Keratinocyte (primary cell): ENCODE measurements at regions not wholly inside any gene's neighbourhood (a gene's known extent, or its start where the extent isn't known, plus 50 kb on each side); places are given as distances from the start of the nearest gene placed in this dataset.

ENCODE experiments used
- DNase-seq: peaks from one replicate; pipeline ENCODE4 v3.0.0-alpha.2; 2011; ENCODE audit warnings: low read depth, missing footprints, low spot score
- FAIRE-seq: peaks from 2 replicates; lab custom pipeline; 2011; peaks lifted over from hg19 to GRCh38; lab: Jason Lieb, UNC
- H2AFZ ChIP-seq: 2 replicates; pipeline ENCODE4 v1.6.0; 2012; ENCODE audit warnings: low read length, control low read depth, inconsistent platforms; ENCODE audit not compliant: control insufficient read depth
- H3K27ac ChIP-seq: 2 replicates; pipeline ENCODE4 v1.5.1; 2011; ENCODE audit warnings: low read length; ENCODE audit not compliant: control insufficient read depth, insufficient read depth
- H3K27me3 ChIP-seq: 3 replicates; pipeline ENCODE4 v1.6.0; 2011; ENCODE audit warnings: low read length; ENCODE audit not compliant: control insufficient read depth, insufficient read depth; ENCODE audit errors: extremely low read depth
- H3K36me3 ChIP-seq, 2 experiments: 2 replicates in 1 of 2; 3 replicates in 1 of 2; pipeline ENCODE4 v1.5.1; 2011; ENCODE audit warnings: low read length in 2 of 2, mild to moderate bottlenecking in 1 of 2; ENCODE audit not compliant: control insufficient read depth in 2 of 2, insufficient read depth in 2 of 2; ENCODE audit errors: extremely low read depth in 1 of 2
- H3K4me1 ChIP-seq: 3 replicates; pipeline ENCODE4 v1.5.1; 2011; ENCODE audit warnings: low read length; ENCODE audit not compliant: control insufficient read depth, insufficient read depth; ENCODE audit errors: extremely low read depth
- H3K4me2 ChIP-seq: 3 replicates; pipeline ENCODE4 v1.6.0; 2011; ENCODE audit warnings: low read depth, low read length; ENCODE audit not compliant: control insufficient read depth, insufficient read depth; ENCODE audit errors: extremely low read depth
- H3K4me3 ChIP-seq, 3 experiments: fragments of 200-600 bp in 1 of 3; sonication (generic) in 1 of 3; 2 replicates in 2 of 3; 3 replicates in 1 of 3; pipeline ENCODE4 v1.5.1; 2011 to 2016; ENCODE audit warnings: low read length in 3 of 3, mild to moderate bottlenecking in 3 of 3, control low read depth in 2 of 3, inconsistent platforms in 1 of 3, low read depth in 1 of 3, mixed read lengths in 1 of 3, mixed run types in 1 of 3, moderate library complexity in 1 of 3; ENCODE audit not compliant: control insufficient read depth in 2 of 3, insufficient read depth in 2 of 3; ENCODE audit errors: extremely low read depth in 1 of 3
- H3K79me2 ChIP-seq: 2 replicates; pipeline ENCODE4 v1.6.0; 2012; ENCODE audit warnings: low read length; ENCODE audit not compliant: control insufficient read depth, insufficient read depth
- H3K9ac ChIP-seq: 3 replicates; pipeline ENCODE4 v1.6.0; 2011; ENCODE audit warnings: low read length; ENCODE audit not compliant: control insufficient read depth, insufficient read depth; ENCODE audit errors: extremely low read depth
- H3K9me1 ChIP-seq: 3 replicates; pipeline ENCODE4 v1.6.0; 2011; ENCODE audit warnings: low read length; ENCODE audit not compliant: control insufficient read depth, insufficient read depth; ENCODE audit errors: extremely low read depth
- H3K9me3 ChIP-seq: 2 replicates; pipeline ENCODE4 v1.5.1; 2012; ENCODE audit warnings: low read depth, low read length; ENCODE audit not compliant: control insufficient read depth
- H4K20me1 ChIP-seq: 3 replicates; pipeline ENCODE4 v1.6.0; 2011; ENCODE audit warnings: low read length; ENCODE audit not compliant: control insufficient read depth, insufficient read depth; ENCODE audit errors: extremely low read depth
- EZH2 ChIP-seq: IDR thresholded peaks from one replicate; pipeline ENCODE4 v1.6.1; 2012; ENCODE audit warnings: inconsistent platforms, mild to moderate bottlenecking, low read length, moderate library complexity
- dilution Hi-C: fragments of 300-500 bp; cut with MboI; formaldehyde crosslinking; loops from one replicate; pipeline ENCODE4 v1.7.0; 2020; ENCODE audit warnings: low sequenced_read_pairs; ENCODE audit not compliant: extremely low pct_ligation_motif_present
- TF ChIP-seq, protein P1 (sequence below), 3 experiments: IDR thresholded peaks in 1 of 3; conservative IDR thresholded peaks in 1 of 3; optimal IDR thresholded peaks in 1 of 3; 2 replicates in 2 of 3; 3 replicates in 1 of 3; pipeline versions ENCODE3 to v1.5.1; 2011; ENCODE audit warnings: low read length in 3 of 3, mild to moderate bottlenecking in 3 of 3, moderate library complexity in 2 of 3, control low read depth in 1 of 3, inconsistent platforms in 1 of 3; ENCODE audit not compliant: insufficient read depth in 2 of 3; ENCODE audit errors: extremely low read depth in 1 of 3

DNA sequence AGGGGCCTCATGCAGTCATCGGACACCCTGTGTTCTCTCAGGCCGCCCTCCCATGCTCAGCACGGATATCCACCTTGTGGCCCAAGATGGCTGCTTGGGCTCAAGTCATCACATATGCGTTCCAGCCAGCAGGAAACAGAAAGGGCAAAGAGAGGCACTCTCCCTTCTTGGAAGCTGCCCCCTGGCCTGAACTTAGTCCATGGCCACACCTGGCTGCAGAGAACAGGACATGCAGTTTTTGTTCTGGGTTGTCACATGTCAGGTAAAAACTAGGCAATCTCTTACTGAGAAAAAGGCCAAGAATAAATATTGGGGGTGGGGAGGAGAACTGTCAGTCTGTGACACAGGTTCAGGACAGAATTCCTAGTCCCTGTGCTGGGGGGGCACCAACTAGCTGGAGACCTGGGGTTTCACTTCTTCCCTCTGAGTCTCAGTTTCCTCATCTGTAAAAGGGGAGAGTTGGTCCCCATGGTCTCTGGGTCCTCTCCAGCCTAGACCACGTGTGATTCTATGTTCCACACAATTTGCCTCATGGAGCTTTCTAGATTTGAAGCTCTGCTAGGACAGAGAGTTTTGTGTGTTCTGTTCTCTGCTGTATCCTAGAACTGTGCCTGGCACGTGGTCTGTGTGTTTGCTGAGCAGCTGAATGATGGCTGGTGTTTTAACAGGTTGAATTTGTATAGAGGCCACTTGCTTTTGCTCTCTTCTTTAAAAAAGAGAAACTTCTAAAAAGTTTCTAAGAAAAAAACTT lies 107.2 kb upstream of the ANO1 start:
- DNase-seq (no peak), FAIRE-seq (no peak)
- H3K27ac ChIP-seq = no peak overlapping the region
- no peaks in the 10 kb centered on the region for H3K4me1 ChIP-seq
- H3K4me2 ChIP-seq = no peak overlapping the region
- no peaks in the 10 kb centered on the region for H3K9me3 ChIP-seq
- H3K4me3 ChIP-seq = no peak overlapping the region
- H3K36me3 ChIP-seq = no peaks in the 10 kb centered on the region
- H3K9ac ChIP-seq = no peak overlapping the region
- dilution Hi-C loops = no loop called here
- H3K9me1 ChIP-seq = no peaks in the 10 kb centered on the region
- H4K20me1 ChIP-seq = no peaks in the 10 kb centered on the region
- no peak for TF ChIP-seq EZH2
- TF ChIP-seq, protein P1, sequence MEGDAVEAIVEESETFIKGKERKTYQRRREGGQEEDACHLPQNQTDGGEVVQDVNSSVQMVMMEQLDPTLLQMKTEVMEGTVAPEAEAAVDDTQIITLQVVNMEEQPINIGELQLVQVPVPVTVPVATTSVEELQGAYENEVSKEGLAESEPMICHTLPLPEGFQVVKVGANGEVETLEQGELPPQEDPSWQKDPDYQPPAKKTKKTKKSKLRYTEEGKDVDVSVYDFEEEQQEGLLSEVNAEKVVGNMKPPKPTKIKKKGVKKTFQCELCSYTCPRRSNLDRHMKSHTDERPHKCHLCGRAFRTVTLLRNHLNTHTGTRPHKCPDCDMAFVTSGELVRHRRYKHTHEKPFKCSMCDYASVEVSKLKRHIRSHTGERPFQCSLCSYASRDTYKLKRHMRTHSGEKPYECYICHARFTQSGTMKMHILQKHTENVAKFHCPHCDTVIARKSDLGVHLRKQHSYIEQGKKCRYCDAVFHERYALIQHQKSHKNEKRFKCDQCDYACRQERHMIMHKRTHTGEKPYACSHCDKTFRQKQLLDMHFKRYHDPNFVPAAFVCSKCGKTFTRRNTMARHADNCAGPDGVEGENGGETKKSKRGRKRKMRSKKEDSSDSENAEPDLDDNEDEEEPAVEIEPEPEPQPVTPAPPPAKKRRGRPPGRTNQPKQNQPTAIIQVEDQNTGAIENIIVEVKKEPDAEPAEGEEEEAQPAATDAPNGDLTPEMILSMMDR (optimal IDR thresholded peaks at IDR 0.05 in 1 of 3, IDR thresholded peaks at IDR 0.05 in 1 of 3, conservative IDR thresholded peaks at IDR 0.05 in 1 of 3; ENCODE audit: extremely low read depth in 1 of 3, insufficient read depth in 2 of 3, low read length in 3 of 3) = no peak
- H2AFZ ChIP-seq = no peak overlapping the region
- H3K79me2 ChIP-seq = no peaks in the 10 kb centered on the region
- H3K27me3 ChIP-seq = peaks cover 12% of the 10 kb centered on the region

DNA sequence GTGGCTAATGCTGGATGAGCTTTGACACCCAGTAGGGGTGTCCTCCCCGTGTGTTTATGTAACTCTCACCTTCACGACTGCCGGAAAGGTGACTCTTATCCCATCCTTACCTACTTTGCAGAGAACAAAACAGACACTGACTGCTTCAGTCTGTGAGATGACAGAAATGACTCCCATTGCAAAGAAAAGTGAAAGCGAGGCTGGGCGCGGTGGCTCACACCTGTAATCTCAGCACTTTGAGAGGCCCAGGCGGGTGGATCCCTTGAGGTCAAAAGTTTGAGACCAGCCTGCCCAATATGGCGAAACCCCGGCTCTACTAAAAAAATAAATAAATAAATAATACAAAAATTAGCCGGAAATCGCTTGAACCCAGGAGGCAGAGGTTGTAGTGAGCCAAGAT lies 106.4 kb upstream of the ANO1 start:
- H4K20me1 ChIP-seq = no peaks in the 10 kb centered on the region
- no peaks in the 10 kb centered on the region for H3K79me2 ChIP-seq
- H3K4me3 ChIP-seq = no peak overlapping the region
- H2AFZ ChIP-seq = no peak overlapping the region
- H3K9ac ChIP-seq = no peak overlapping the region
- H3K9me3 ChIP-seq = no peaks in the 10 kb centered on the region
- no peaks in the 10 kb centered on the region for H3K9me1 ChIP-seq
- no peak for DNase-seq
- no peak for FAIRE-seq
- no peak overlapping the region for H3K4me2 ChIP-seq
- no peaks in the 10 kb centered on the region for H3K4me1 ChIP-seq
- peaks cover 12% of the 10 kb centered on the region for H3K27me3 ChIP-seq
- H3K36me3 ChIP-seq = no peaks in the 10 kb centered on the region
- TF ChIP-seq, protein P1 (optimal IDR thresholded peaks at IDR 0.05 in 1 of 3, IDR thresholded peaks at IDR 0.05 in 1 of 3, conservative IDR thresholded peaks at IDR 0.05 in 1 of 3; ENCODE audit: extremely low read depth in 1 of 3, insufficient read depth in 2 of 3, low read length in 3 of 3) = no peak
- no peak for TF ChIP-seq EZH2
- dilution Hi-C loops = no loop called here
- no peak overlapping the region for H3K27ac ChIP-seq
